ENCODE measurements at regions not wholly inside any gene's neighbourhood (a gene's known extent, or its start where the extent isn't known, plus 50 kb on each side); places are given as distances from the start of the nearest gene placed in this dataset.

GRCh38 chr1:64348270-64348960, 121.5 kb upstream of the CACHD1 start:
- TF ChIP-seq CTCF (IDR thresholded peaks at IDR 0.05) = no peak

GRCh38 chr1:64348961-64349648, 120.8 kb upstream of the CACHD1 start:
- no peak for TF ChIP-seq CTCF (IDR thresholded peaks at IDR 0.05)

GRCh38 chr1:64356636-64357256, 113.2 kb upstream of the CACHD1 start:
- no peak for TF ChIP-seq CTCF (IDR thresholded peaks at IDR 0.05)

- no peak for TF ChIP-seq CTCF (IDR thresholded peaks at IDR 0.05)
Observed at GRCh38 chr1:64357422-64357821, 112.5 kb upstream of the CACHD1 start.

- no peak for TF ChIP-seq CTCF (IDR thresholded peaks at IDR 0.05)
Observed at GRCh38 chr1:64358692-64359091, 111.2 kb upstream of the CACHD1 start.

GRCh38 chr1:64361974-64362373, 108.0 kb upstream of the CACHD1 start:
- no peak for TF ChIP-seq CTCF (IDR thresholded peaks at IDR 0.05)

- TF ChIP-seq CTCF (IDR thresholded peaks at IDR 0.05) = no peak
Observed at GRCh38 chr1:64363111-64363510, 106.8 kb upstream of the CACHD1 start.

All from LNCAP (cell line).